Heart left ventricle (tissue), 13 donors: ENCODE measurements at regions not wholly inside any gene's neighbourhood (a gene's known extent, or its start where the extent isn't known, plus 50 kb on each side); places are given as distances from the start of the nearest gene placed in this dataset.

Source experiments
- CTCF ChIP-seq, 12 donors: fragments of 200-600 bp; sonication (generic) in 4 of 12; IDR thresholded peaks; one replicate each; pipeline versions ENCODE4 v1.5.0 to v1.8.0; 2018 to 2022; ENCODE audit warnings: antibody characterized with exemption in 12 of 12, mild to moderate bottlenecking in 5 of 12
- POLR2A ChIP-seq, 2 donors: fragments of 450-650 bp; IDR thresholded peaks; one replicate each; pipeline ENCODE4 v1.6.1; 2017; ENCODE audit warnings: antibody characterized with exemption in 2 of 2, mild to moderate bottlenecking in 2 of 2, moderate library complexity in 2 of 2
- donor health status: ischemic (EF 13 %, LVEDD 7.1; RV severe dilation, severe dysfunction).
- donor health status: DM: no; HTN: yes; CAD: no.
- donor health status: DM: no; HTN: no; CAD: no.
- donor health status: ischemic (EF 25% LVEDD 6.9; RV normal size, moderate dysfunction).
- donor health status: ischemic (EF 25% LVEDD 5.7; RV mildly dilated, moderate dysfunction).
- donor health status: ischemic (EF 35%, LVEDD 5.7; RV mildly dilated, moderate dysfunction).
- donor health status: nonischemic (EF 11% LVEDD 7.7; RV severe dilation, severe dysfunction).
- donor health status: DM: yes; HTN: yes; CAD: no.
- donor health status: PGD.
- donor health status: ischemic (EF 29% LVEDD 5.4; RV normal size, mild dysfunction).
- donor health status: nonischemic (EF 23%, LVEDD 6.1; RV moderate dilation, normal function).

- TF ChIP-seq CTCF (IDR thresholded peaks at IDR 0.05) = no peak
- TF ChIP-seq POLR2A (IDR thresholded peaks at IDR 0.05) = no peak
These were observed 331.2 kb downstream of the PLPP3 start for GRCh38 chr1:56248138-56248537.
